ENCODE measurements at regions not wholly inside any gene's neighbourhood (a gene's known extent, or its start where the extent isn't known, plus 50 kb on each side); places are given as distances from the start of the nearest gene placed in this dataset.

DNA sequence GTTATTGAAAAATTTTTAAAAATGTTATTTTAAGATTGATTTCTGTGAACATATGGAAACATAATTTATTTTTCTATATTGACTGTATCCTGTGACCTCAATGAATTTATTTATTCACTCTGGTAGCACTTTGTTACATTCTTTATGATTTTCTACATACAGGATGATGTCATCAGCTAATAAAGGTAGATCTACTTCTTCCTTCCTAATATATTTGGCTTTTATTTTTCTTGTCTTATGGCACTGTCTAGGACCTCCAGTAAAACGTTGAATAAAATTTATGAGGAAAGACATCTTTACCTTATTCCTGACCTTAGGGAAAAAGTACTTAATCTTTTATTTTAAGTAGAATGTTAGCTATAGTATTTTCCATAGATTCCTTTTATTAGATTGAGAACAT is 78.8 kb upstream of the MAF start:
- TF ChIP-seq EZH2 (IDR thresholded peaks at IDR 0.05) (no peak), POLR2AphosphoS5 (IDR thresholded peaks at IDR 0.05; ENCODE audit: borderline replicate concordance, low read depth, low read length) (no peak), FOXP2 (optimal IDR thresholded peaks at IDR 0.05; ENCODE audit: control extremely low read depth, extremely low read length, insufficient read depth) (no peak)
